Lower leg skin (tissue), 4 donors: ENCODE measurements at regions not wholly inside any gene's neighbourhood (a gene's known extent, or its start where the extent isn't known, plus 50 kb on each side); places are given as distances from the start of the nearest gene placed in this dataset.

Source experiments
- DNase-seq, 2 donors: peaks; one replicate each; pipeline ENCODE4 v3.0.0-alpha.2; 2019; ENCODE audit warnings: low spot score in 2 of 2
- H3K4me3 ChIP-seq: fragments of 200-600 bp; sonication (generic); 2 replicates; pipeline ENCODE4 v1.5.1; 2017; ENCODE audit warnings: mild to moderate bottlenecking, low read depth; ENCODE audit not compliant: poor library complexity, severe bottlenecking
- POLR2A ChIP-seq, 2 donors: fragments of 450-650 bp; IDR thresholded peaks; one replicate each; pipeline ENCODE4 v1.6.1; 2016 to 2017; ENCODE audit warnings: antibody characterized with exemption in 2 of 2, mild to moderate bottlenecking in 1 of 2, moderate library complexity in 1 of 2
- WGBS, 2 donors: methylation state at CpG; one replicate each; pipeline ENCODE4 v1.1.5; 2018; 5-methylcytosine and 5-hydroxymethylcytosine counted together
- intact Hi-C: fragments of 100-400 bp; cut with DNase I; formaldehyde crosslinking; loops from one replicate; pipeline ENCODE4 v1.15.0; 2023; ENCODE audit warnings: low total_unique reads
- TF ChIP-seq, protein P1 (sequence below), 3 donors: fragments of 450-650 bp; IDR thresholded peaks; one replicate each; pipeline ENCODE4 v1.5.1; 2016; ENCODE audit warnings: antibody characterized with exemption in 3 of 3, mild to moderate bottlenecking in 3 of 3, moderate library complexity in 2 of 3

DNA sequence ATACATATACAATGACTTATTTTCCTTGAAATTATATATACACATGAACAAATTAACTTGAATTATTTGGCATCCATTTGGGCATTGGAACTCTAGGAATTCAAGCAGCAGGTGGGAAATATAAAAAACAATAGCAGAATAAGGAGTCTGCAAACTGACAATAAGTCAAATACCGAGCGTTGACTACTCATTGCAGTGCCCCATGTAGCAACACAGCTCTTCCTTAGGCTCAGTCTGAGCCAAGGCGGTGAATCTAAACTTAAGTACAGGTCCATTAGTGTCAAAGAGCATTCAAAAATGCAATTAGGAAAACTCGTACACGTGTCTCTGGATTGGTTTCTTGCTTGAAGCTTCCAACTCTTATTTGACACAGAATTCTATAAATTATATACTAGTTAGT lies 462.5 kb upstream of the KLF12 start:
- WGBS, 2 donors, result 63 to 77% methylated on average over 5 of the region's 5 CpGs

DNA sequence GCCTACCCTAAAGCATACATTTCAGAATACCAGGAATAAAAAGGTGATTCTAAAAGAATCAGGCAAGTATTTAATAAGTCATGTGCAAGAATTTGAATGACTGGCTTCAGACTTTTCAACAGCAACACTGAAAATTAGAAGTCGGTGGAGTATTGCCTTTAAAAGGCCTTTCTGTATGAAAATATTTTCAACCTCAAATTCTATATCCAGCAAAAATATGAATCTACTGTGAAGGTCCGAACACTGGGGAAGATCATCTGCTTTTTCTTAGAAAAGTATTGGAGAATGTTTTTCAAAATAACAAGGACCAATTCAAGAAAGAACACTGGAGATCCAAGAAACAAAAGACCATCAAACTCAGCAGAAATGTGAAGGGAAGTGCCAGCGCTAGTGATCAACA lies 459.5 kb upstream of the KLF12 start:
- TF ChIP-seq, protein P1, sequence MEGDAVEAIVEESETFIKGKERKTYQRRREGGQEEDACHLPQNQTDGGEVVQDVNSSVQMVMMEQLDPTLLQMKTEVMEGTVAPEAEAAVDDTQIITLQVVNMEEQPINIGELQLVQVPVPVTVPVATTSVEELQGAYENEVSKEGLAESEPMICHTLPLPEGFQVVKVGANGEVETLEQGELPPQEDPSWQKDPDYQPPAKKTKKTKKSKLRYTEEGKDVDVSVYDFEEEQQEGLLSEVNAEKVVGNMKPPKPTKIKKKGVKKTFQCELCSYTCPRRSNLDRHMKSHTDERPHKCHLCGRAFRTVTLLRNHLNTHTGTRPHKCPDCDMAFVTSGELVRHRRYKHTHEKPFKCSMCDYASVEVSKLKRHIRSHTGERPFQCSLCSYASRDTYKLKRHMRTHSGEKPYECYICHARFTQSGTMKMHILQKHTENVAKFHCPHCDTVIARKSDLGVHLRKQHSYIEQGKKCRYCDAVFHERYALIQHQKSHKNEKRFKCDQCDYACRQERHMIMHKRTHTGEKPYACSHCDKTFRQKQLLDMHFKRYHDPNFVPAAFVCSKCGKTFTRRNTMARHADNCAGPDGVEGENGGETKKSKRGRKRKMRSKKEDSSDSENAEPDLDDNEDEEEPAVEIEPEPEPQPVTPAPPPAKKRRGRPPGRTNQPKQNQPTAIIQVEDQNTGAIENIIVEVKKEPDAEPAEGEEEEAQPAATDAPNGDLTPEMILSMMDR (IDR thresholded peaks at IDR 0.05), result no peak
- TF ChIP-seq POLR2A (IDR thresholded peaks at IDR 0.05), result no peak
- DNase-seq, result no peak
- intact Hi-C loops, result no loop called here
- 93 to 98% methylated on average over 3 of the region's 3 CpGs for WGBS, 2 donors
- H3K4me3 ChIP-seq, result no peak overlapping the region

More for the DNA sequence above, 462.5 kb upstream of the KLF12 start:
- DNase-seq, result no peak
- no peak for TF ChIP-seq POLR2A (IDR thresholded peaks at IDR 0.05)
- TF ChIP-seq, protein P1 (IDR thresholded peaks at IDR 0.05), result no peak
- H3K4me3 ChIP-seq, result no peak overlapping the region
- intact Hi-C loops, result no loop called here

DNA sequence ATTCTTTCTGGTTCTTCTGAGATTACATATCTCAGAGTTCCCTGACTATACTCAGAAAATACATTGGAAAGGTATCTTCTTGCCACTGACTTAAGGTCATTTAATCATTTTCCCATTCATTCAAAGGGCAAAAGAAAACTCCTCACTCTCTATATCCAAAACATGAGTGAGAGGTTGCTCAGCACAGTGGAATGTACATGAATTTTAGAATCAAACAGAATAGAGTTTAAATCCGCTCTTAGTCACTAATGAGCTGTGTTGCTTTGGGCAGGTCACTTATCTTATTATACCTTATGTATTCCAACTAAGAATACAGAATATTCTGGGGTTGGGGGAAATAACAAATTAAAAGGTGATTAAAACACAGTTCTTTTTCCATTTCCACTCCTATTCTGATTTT lies 452.6 kb upstream of the KLF12 start:
- WGBS, 2 donors, result 85 to 97% methylated on average over 1 of the region's 1 CpG
- no peak overlapping the region for H3K4me3 ChIP-seq
- intact Hi-C loops, result no loop called here
- TF ChIP-seq POLR2A (IDR thresholded peaks at IDR 0.05), result no peak
- TF ChIP-seq, protein P1 (IDR thresholded peaks at IDR 0.05), result no peak
- no peak for DNase-seq

DNA sequence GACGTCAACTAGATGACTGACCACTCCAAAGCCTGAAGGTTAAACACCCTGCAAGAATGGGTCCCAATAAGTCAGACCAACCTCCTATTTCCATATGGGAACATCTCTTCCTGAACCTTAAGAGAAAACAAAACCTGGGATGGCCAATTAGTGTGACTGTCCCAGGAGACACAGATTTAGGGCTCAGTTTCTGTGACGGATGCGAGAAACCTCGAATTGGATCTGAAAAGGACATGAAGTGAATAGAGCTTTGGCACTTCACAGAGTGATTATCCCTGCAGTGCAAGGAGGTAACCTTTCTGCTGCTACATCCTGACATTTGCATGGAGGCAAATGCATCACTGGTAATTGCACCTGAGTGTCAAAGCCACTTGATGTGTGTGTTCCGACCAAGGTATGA lies 442.2 kb upstream of the KLF12 start:
- no peak overlapping the region for H3K4me3 ChIP-seq
- intact Hi-C loops, result no loop called here
- no peak for DNase-seq
- WGBS, 2 donors, result 78 to 84% methylated on average over 5 of the region's 5 CpGs
- TF ChIP-seq, protein P1 (IDR thresholded peaks at IDR 0.05), result no peak
- no peak for TF ChIP-seq POLR2A (IDR thresholded peaks at IDR 0.05)

DNA sequence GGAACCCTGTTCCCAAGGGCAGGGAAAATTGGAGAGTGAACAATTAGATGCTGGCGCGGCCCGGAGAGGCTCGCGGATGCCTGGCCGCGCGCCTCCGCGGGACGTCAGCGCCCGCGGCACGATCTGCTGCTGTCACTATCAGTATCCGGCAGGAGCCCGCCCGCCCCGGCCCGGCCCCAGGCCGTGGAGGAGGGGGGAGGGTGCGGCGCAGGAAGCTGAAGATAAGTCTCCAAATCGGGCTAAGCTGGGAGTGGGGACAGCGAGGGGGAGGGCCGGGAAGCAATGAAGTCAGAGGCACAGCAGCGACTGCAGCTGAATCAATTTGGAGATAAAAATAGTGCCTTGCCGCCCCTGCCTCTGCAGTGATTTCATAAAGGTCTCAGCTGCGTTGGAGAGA lies 441.5 kb upstream of the KLF12 start:
- 1% methylated on average over 29 of the region's 29 CpGs for WGBS, 2 donors
- intact Hi-C loops, result no loop called here
- H3K4me3 ChIP-seq, result no peak overlapping the region
- TF ChIP-seq, protein P1 (IDR thresholded peaks at IDR 0.05), result no peak
- TF ChIP-seq POLR2A (IDR thresholded peaks at IDR 0.05), result no peak
- DNase-seq, result peak; percentile 22 to 92

DNA sequence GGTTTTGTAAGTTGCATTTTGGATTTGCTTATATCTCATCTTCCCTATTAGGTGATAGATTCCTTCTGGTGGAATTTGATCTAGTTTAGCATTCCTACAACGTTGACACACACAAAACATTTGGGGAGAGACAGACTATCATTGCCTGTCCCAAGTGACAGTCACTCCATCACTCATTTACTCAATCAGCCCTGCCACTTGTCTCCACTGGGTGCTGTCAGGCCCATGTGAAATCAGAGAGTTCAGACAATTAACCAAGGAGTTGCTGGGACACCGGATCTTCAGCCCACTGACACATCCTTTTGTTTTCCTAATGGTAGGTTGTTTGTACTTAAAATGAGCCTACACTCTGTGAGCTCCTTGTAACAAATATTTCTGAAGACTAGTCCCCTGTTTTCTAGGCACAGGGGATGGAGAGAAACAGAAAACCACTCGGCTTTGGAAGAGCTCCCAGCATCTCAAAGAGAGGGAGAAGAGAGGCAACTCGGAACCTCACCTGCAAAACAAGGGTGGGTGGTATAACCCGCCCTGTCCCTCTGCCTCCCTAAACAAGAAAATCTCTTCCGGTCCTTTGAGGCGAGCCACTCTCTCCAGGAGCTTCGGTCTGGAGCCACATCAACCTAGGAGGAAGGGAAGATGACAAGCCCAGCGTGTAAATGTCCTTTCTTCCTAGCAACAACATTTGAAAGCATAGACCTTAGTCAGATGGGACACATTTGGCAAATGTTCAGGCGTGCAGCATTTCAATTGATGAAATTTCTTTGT lies 440.9 kb upstream of the KLF12 start:
- no peak for TF ChIP-seq POLR2A (IDR thresholded peaks at IDR 0.05)
- TF ChIP-seq, protein P1 (IDR thresholded peaks at IDR 0.05), result no peak
- 24% methylated on average over 10 of the region's 10 CpGs for WGBS, 2 donors
- no peak for DNase-seq
- H3K4me3 ChIP-seq, result no peak overlapping the region
- intact Hi-C loops, result no loop called here
